Keratinocyte (primary cell): ENCODE measurements at regions not wholly inside any gene's neighbourhood (a gene's known extent, or its start where the extent isn't known, plus 50 kb on each side); places are given as distances from the start of the nearest gene placed in this dataset.

ENCODE experiments used
- CTCF ChIP-seq, 3 experiments: IDR thresholded peaks in 1 of 3; conservative IDR thresholded peaks in 1 of 3; optimal IDR thresholded peaks in 1 of 3; 2 replicates in 2 of 3; 3 replicates in 1 of 3; pipeline versions ENCODE3 to v1.5.1; 2011; ENCODE audit warnings: low read length in 3 of 3, mild to moderate bottlenecking in 3 of 3, moderate library complexity in 2 of 3, control low read depth in 1 of 3, inconsistent platforms in 1 of 3; ENCODE audit not compliant: insufficient read depth in 2 of 3; ENCODE audit errors: extremely low read depth in 1 of 3
- EZH2 ChIP-seq: IDR thresholded peaks from one replicate; pipeline ENCODE4 v1.6.1; 2012; ENCODE audit warnings: inconsistent platforms, mild to moderate bottlenecking, low read length, moderate library complexity

GRCh38 chr10:2589196-2589595 lies 478.2 kb upstream of the PFKP start:
- TF ChIP-seq CTCF (optimal IDR thresholded peaks at IDR 0.05 in 1 of 3, IDR thresholded peaks at IDR 0.05 in 1 of 3, conservative IDR thresholded peaks at IDR 0.05 in 1 of 3; ENCODE audit: extremely low read depth in 1 of 3, insufficient read depth in 2 of 3, low read length in 3 of 3) (no peak), EZH2 (no peak)
